GM19397 (cell line): ENCODE measurements at regions not wholly inside any gene's neighbourhood (a gene's known extent, or its start where the extent isn't known, plus 50 kb on each side); places are given as distances from the start of the nearest gene placed in this dataset.
"Not testable (repeated sequence)": the region's sequence is repeated elsewhere in the genome, so short reads cannot be mapped to it uniquely, and the experiment has no call there.

Experiments used
- ATAC-seq: cut with Tn5 transposase; IDR thresholded peaks from one replicate; pipeline ENCODE4 v1.9.1; 2021; ENCODE audit warnings: mild to moderate bottlenecking, moderate library complexity; ENCODE audit not compliant: unreplicated experiment

- ATAC-seq, result no peak
Observed at GRCh38 chr11:47928426-47928825, 51.9 kb upstream of the PTPRJ start.

DNA sequence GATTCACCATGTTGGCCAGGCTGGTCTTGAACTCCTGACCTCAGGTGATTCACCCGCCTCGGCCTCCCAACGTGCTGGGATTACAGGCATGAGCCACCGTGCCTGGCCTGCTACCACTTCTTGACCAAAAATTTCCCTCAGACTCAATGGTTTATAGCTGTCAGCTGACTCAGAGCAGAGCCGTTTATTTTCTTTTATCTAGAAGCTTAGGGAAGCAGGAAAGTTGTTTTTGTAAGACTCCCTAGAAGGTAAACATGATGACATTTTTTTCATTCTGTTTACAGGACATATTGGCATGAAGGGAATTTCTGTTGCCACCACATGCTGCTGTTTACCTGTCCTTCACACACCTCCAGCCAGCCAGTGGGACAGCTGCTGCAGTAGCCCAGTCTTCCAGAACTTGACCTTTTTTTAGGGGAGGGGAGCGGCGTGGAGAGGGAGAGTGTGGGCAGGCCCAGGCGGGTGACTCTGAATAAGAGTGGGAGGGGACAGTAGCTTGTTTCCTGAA lies 56.1 kb upstream of the PTPRJ start:
- ATAC-seq, result no peak

DNA sequence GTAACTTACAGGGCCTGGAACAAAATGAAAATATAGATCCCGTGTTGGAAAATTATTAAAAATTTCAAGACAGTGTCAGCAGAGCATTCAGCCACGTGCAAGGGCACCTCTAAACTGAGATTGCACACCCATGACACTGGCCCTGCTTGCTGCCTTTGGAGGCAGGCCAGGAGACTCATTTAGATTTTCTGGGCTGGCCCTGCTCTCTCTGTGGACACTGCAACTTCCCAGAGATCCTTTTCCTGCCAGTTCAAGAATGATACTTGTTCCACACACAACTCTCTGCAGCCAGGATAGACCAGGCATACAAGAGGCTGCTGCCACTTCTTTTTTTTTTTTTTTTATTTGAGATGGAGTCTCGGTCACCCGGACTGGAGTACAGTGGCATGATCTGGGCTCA lies 56.7 kb upstream of the PTPRJ start:
- no peak for ATAC-seq

DNA sequence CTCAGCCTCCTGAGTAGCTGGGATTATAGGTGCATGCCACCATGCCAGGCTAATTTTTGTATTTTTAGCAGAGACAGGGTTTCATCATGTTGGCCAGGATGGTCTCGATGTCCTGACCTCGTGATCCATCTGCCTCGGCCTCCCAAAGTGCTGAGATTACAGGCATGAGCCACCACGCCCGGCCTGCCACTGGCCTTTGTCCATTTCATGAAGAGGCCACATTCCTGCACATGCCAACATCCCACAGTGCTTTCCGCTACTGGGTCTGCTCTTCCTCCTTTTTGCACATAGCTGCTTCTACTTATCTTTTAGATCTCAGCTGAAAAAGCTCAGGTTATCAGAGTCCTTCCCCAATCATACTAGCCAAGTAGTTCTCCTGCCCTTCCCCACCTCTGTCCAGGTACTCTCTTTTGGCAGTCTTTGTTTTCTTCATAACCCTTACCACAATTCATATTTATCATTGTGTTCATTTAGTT lies 59.2 kb upstream of the PTPRJ start:
- not testable (repeated sequence) for ATAC-seq

DNA sequence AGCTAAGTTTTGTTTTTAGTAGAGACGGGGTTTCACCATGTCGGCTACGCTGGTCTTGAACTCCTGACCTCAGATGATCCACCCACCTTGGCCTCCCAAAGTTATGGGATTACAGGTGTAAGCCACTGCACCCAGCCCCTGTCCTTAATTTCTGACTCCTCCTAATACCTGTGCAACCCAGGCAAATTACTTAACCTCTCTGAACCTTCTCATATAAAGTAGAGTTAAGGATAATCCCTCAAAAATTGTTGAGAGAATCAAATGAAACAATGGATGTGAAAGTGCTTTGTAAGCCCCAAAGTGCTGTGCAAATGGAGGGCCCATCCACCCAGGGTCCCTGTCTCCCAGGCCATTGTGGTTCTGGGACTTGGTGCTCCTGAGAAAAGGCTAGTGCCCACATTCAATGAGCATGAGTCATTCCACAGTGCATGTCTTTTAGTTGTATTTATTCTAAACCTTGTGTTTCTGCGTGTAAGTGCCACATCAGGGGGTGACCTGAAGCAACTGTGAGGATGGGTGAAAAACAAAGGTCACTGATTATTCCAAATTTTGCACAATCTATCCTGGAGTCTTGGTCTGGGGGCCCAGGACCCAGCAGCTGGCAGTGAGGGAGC lies 61.4 kb upstream of the PTPRJ start:
- ATAC-seq, result no peak

- no peak for ATAC-seq
Observed at GRCh38 chr11:47918370-47918690, 62.0 kb upstream of the PTPRJ start.

- ATAC-seq, result peak; percentile 35
Observed at GRCh38 chr11:47917599-47918369, 62.6 kb upstream of the PTPRJ start.

DNA sequence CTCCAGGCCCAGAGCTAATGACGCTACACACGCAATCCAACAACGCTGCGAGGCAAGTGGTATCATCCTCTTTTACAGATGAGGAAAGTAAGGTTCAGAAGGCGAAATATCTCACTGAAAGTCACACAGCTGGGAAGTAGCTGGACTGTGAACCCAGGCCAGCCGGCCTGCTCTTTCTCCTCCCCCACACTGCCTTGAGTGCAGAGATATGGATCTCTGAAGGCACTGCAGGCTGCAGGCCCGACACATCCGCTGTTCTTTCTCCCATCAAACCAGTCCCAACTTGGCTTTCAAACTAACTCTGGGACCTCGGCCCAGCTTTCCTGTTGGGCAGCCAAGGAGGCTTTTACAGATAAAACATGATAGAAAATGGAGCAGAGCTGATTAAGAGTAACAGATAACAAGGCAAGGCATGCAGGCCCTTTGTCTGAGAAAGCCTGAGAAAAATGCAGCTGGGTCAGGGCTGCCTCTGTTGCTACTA lies 64.0 kb upstream of the PTPRJ start:
- ATAC-seq, result no peak

DNA sequence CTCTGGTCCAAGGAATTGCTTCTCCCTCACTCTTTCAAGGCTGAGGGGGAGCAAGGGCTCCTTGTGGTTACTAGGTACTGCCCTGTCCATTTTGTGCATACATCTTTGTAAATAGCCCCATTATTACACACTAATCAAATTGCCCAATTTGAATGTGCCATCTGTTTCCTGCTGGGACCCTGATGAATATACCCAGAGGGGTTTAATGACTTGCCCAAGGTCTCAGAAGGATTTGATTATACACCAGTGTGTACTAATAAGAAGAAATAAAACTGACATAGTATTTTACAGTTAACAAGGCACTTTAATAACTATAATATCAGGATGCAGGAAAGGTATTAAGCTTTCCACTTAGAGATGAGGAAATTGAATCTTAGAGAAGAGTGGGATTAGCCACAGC lies 64.6 kb upstream of the PTPRJ start:
- no peak for ATAC-seq

GRCh38 chr11:47915374-47915773 lies 65.0 kb upstream of the PTPRJ start:
- no peak for ATAC-seq

DNA sequence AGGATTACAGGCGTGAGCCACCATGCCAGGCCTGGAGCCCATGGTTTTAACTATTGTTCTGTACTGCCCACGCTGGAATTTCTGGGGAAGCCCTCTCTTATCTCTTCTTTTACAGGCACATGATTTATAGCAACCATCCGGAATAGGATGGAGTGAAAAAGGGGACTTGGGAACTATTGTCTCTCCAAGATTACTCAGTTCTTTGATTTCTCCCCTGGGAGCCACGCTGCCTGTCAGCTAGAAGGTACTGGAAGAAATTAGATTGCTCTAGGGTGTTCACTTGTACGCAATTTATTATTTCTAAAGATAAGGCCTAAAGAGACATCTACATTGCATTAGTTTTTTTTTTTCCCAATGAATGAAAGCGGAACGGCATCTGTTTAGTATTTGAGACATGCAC lies 65.6 kb upstream of the PTPRJ start:
- no peak for ATAC-seq

- ATAC-seq, result no peak
Observed at GRCh38 chr11:47913529-47914244, 65.5 kb upstream of the NUP160 start.

- no peak for ATAC-seq
Observed at GRCh38 chr11:47912843-47913437, 64.8 kb upstream of the NUP160 start.

- ATAC-seq, result no peak
Observed at GRCh38 chr11:47911149-47911548, 63.0 kb upstream of the NUP160 start.

GRCh38 chr11:47908198-47908597 lies 60.0 kb upstream of the NUP160 start:
- no peak for ATAC-seq

GRCh38 chr11:47907499-47907898 lies 59.3 kb upstream of the NUP160 start:
- ATAC-seq, result no peak

DNA sequence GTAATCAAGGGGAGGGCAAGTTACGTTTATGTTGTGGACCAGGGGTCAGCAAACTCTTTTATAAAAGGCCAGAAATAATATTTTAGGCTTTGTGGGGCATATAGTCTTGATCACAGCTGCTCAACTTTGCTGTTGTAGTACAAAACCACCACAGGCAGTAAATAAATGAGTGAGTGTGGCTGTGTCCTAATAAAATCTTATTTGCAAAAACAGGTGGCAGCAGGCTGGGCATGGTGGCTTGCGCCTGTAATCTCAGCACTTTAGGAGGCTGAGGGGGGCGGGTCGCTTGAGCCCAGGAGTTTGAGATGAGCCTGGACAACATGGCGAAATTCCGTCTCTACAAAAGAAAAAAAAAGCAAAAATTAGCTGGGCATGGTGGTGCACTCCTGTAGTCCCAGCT lies 57.9 kb upstream of the NUP160 start:
- no peak for ATAC-seq

- no peak for ATAC-seq
Observed at GRCh38 chr11:47905358-47906059, 57.4 kb upstream of the NUP160 start.

DNA sequence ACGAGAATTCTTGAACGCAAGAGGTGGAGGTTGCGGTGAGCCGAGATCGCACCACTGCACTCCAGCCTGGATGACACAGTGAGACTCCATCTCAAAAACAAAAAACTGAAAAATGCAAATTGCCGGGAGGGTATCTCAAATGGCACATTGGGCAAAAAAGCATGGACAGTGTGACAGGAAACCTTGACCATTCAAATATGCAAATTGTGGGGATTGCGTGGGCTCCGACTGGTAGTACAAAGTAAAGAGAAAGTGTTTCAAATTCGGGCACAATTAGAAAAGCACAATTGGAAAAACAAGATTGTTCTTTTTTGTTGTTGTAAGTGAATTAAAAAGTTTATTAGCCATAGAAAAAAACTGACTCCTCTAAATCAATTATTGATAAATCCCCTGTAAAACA lies 56.7 kb upstream of the NUP160 start:
- no peak for ATAC-seq

DNA sequence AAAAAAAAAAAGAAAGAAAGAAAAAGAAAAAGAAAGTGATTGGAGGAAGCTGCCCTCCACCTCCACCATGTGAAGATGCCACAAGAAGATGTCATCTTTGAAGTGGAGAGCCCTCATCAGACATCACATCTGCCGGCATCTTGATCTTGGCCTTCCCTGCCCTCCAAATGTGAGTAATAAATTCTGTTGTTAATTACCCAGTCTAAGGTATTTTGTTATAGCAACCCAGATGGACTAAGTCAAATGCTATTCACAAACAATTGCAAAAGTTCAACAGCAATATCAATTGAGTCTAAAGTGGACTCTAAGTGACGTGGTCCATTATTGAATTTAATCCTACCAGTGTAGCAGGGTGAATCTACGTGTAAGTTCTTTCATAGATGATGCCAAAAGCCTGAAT lies 55.9 kb upstream of the NUP160 start:
- ATAC-seq, result no peak

DNA sequence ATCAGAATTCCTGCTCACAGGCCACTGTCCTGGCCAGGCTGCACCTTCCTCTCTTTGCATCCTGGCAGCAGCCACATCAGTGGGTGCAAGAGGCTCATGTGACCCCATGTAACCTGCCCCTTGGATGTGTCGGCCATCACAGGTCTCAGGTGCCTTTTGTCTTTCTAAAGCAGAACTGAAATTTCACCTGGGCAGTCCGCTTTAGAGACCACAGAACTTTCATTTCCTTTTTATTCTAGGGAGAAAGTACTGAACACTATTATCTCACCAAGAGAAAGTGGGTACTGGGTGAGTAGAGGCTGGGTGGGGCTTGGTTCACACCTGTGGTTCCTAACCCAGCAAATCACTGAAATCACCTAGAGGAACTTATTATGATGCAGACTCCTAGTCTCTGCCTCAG lies 51.7 kb upstream of the NUP160 start:
- ATAC-seq, result peak; percentile 97
